Lower lobe of right lung (tissue), 2 donors: ENCODE measurements at regions not wholly inside any gene's neighbourhood (a gene's known extent, or its start where the extent isn't known, plus 50 kb on each side); places are given as distances from the start of the nearest gene placed in this dataset.

Source experiments
- ATAC-seq, 2 donors: fragments of 200-7000 bp; cut with Tn5 transposase; one replicate each; pipeline ENCODE4 v1.9.1; 2020 to 2022; ENCODE audit warnings: mild to moderate bottlenecking in 2 of 2, moderate library complexity in 2 of 2
- DNase-seq: peaks from one replicate; pipeline ENCODE4 v3.0.0-alpha.2; 2020
- H3K27ac ChIP-seq: fragments of 200-600 bp; one replicate; pipeline ENCODE4 v1.8.0; 2022
- H3K27me3 ChIP-seq: fragments of 200-600 bp; one replicate; pipeline ENCODE4 v1.8.0; 2022; ENCODE audit warnings: low read depth
- H3K36me3 ChIP-seq: fragments of 200-600 bp; one replicate; pipeline ENCODE4 v1.8.0; 2022; ENCODE audit warnings: mild to moderate bottlenecking
- H3K4me1 ChIP-seq: fragments of 200-600 bp; one replicate; pipeline ENCODE4 v1.8.0; 2022
- H3K4me3 ChIP-seq: fragments of 200-600 bp; one replicate; pipeline ENCODE4 v1.8.0; 2022; ENCODE audit warnings: mild to moderate bottlenecking
- H3K9me3 ChIP-seq: fragments of 200-600 bp; one replicate; pipeline ENCODE4 v1.8.0; 2022
- CTCF ChIP-seq: fragments of 200-600 bp; IDR thresholded peaks from one replicate; pipeline ENCODE4 v1.8.0; 2022; ENCODE audit warnings: antibody characterized with exemption, mild to moderate bottlenecking
- intact Hi-C: fragments of 100-400 bp; cut with DNase I; formaldehyde crosslinking; loops from one replicate; pipeline ENCODE4 v1.11.0; 2022
- donor health status: DM: no; HTN: yes; CAD: no; lungs with severe emphysema.

- DNase-seq (no peak), ATAC-seq (no peak)
- Histone ChIP-seq H3K27me3 (peaks cover 3% of the 10 kb centered on the region), H3K9me3 (no peaks in the 10 kb centered on the region), H3K4me3 (no peak overlapping the region), H3K4me1 (no peaks in the 10 kb centered on the region), H3K36me3 (no peaks in the 10 kb centered on the region), H3K27ac (no peak overlapping the region)
- intact Hi-C loops, result no loop called here
- TF ChIP-seq CTCF, result no peak
Observed at GRCh38 chr22:44438481-44439131, 59.4 kb downstream of the RTL6 start.

DNA sequence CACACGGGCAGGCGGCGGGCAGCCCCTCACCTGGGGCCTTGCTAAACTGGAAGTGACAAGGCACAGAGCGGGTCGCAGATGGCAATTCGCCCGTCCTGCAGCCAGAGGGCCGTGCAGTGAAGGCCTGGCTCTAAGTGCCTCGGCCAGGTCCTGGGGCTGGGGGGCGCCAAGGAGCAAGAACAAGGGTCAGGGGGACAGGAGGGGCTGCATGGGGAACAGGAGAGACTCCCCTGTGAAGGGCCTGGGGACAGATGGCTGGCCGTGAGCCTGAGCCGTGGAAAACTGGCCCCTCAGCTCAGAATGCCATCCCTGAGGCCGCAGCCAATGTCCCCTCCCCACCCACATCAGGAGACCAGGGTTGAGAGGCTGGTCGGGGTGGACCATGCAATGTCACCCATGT, 60.0 kb downstream of the RTL6 start:
- intact Hi-C loops, result no loop called here
- H3K36me3 ChIP-seq, result no peaks in the 10 kb centered on the region
- H3K27ac ChIP-seq, result no peak overlapping the region
- H3K27me3 ChIP-seq, result peaks cover 3% of the 10 kb centered on the region
- no peak for ATAC-seq
- H3K9me3 ChIP-seq, result no peaks in the 10 kb centered on the region
- no peak for DNase-seq
- H3K4me1 ChIP-seq, result no peaks in the 10 kb centered on the region
- no peak overlapping the region for H3K4me3 ChIP-seq
- no peak for TF ChIP-seq CTCF

- Histone ChIP-seq H3K4me1 (no peaks in the 10 kb centered on the region), H3K27ac (no peak overlapping the region), H3K4me3 (no peak overlapping the region), H3K36me3 (no peaks in the 10 kb centered on the region), H3K27me3 (peaks cover 3% of the 10 kb centered on the region), H3K9me3 (no peaks in the 10 kb centered on the region)
- intact Hi-C loops, result no loop called here
- no peak for TF ChIP-seq CTCF
- ATAC-seq, result no peak
- DNase-seq, result no peak
Observed at GRCh38 chr22:44437216-44438055, 60.6 kb downstream of the RTL6 start.

- ATAC-seq, result no peak
- Histone ChIP-seq H3K9me3 (no peaks in the 10 kb centered on the region), H3K27ac (no peak overlapping the region), H3K27me3 (peaks cover 3% of the 10 kb centered on the region), H3K36me3 (no peaks in the 10 kb centered on the region), H3K4me3 (no peak overlapping the region), H3K4me1 (no peaks in the 10 kb centered on the region)
- intact Hi-C loops, result no loop called here
- TF ChIP-seq CTCF, result no peak
- no peak for DNase-seq
Observed at GRCh38 chr22:44436736-44437135, 61.3 kb downstream of the RTL6 start.

- ATAC-seq (no peak), DNase-seq (no peak)
- TF ChIP-seq CTCF, result no peak
- Histone ChIP-seq H3K4me1 (no peaks in the 10 kb centered on the region), H3K27me3 (peaks cover 7% of the 10 kb centered on the region), H3K9me3 (no peaks in the 10 kb centered on the region), H3K36me3 (no peaks in the 10 kb centered on the region), H3K4me3 (no peak overlapping the region), H3K27ac (no peak overlapping the region)
- intact Hi-C loops, result no loop called here
Observed at GRCh38 chr22:44431256-44431655, 66.8 kb downstream of the RTL6 start.
